ENCODE measurements at regions not wholly inside any gene's neighbourhood (a gene's known extent, or its start where the extent isn't known, plus 50 kb on each side); places are given as distances from the start of the nearest gene placed in this dataset.

DNA sequence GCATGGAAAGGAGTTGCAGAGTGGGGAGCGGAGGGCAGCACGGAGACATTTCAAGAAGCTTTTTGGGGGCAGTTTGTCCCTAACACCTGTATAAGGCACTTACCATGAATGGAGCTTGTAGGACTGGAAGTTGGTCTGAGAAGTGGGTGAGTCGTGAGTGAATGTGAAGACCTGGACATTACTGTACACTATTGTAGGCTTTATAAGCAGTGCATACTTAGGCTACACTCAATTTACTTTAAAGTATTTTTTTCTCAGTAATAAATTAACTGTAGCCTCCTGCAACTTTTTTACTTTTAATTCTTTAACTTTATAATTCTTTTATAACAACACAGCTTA, 141.6 kb upstream of the ETV3 start:
- TF ChIP-seq, protein P1, sequence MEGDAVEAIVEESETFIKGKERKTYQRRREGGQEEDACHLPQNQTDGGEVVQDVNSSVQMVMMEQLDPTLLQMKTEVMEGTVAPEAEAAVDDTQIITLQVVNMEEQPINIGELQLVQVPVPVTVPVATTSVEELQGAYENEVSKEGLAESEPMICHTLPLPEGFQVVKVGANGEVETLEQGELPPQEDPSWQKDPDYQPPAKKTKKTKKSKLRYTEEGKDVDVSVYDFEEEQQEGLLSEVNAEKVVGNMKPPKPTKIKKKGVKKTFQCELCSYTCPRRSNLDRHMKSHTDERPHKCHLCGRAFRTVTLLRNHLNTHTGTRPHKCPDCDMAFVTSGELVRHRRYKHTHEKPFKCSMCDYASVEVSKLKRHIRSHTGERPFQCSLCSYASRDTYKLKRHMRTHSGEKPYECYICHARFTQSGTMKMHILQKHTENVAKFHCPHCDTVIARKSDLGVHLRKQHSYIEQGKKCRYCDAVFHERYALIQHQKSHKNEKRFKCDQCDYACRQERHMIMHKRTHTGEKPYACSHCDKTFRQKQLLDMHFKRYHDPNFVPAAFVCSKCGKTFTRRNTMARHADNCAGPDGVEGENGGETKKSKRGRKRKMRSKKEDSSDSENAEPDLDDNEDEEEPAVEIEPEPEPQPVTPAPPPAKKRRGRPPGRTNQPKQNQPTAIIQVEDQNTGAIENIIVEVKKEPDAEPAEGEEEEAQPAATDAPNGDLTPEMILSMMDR (IDR thresholded peaks at IDR 0.05), result no peak
- TF ChIP-seq POLR2A (IDR thresholded peaks at IDR 0.05), result no peak

Data from upper lobe of left lung (tissue), 4 donors.